ENCODE measurements at regions not wholly inside any gene's neighbourhood (a gene's known extent, or its start where the extent isn't known, plus 50 kb on each side); places are given as distances from the start of the nearest gene placed in this dataset.

DNA sequence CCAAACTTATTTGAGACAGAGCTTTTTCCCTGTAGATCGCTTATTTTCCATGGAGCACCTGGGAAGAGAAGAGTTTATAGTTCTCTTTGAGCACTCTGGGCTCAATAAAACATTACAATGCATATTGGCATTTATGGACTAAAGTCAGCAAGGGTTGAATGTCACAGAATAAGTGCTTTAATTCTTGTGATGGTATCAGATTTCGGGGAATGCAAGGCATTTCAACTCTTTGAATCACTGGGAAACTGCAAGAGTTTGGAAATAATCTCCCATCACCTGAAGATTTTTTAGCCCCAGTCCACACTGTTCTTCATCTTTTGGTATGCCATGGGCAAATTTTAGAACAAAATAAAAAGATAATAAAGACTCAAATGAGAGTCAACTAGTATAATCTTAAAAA lies 111.5 kb upstream of the WDFY3 start:
- Histone ChIP-seq H2AK5ac (ENCODE audit: low read length) (no peak overlapping the region), H2BK5ac (ENCODE audit: low read depth, low read length, poor library complexity) (no peak overlapping the region), H3K27ac (ENCODE audit: low read depth, low read length) (no peak overlapping the region), H3K79me2 (ENCODE audit: control insufficient read depth, insufficient read depth, low read length, poor library complexity) (no peaks in the 10 kb centered on the region), H3K79me1 (ENCODE audit: low read length) (no peaks in the 10 kb centered on the region), H4K91ac (ENCODE audit: low read depth, low read length) (no peak overlapping the region), H3K23ac (ENCODE audit: low read length) (no peak overlapping the region), H3K36me3 (ENCODE audit: control insufficient read depth in 1 of 2, insufficient read depth in 2 of 2, low read length in 2 of 2) (no peaks in the 10 kb centered on the region), H3K27me3 (ENCODE audit: insufficient read depth, low read length) (no peaks in the 10 kb centered on the region), H2BK12ac (ENCODE audit: low read length) (no peak overlapping the region), H3K18ac (ENCODE audit: low read length) (no peak overlapping the region), H3K4me3 (ENCODE audit: low read depth, low read length) (no peak overlapping the region), H3K9me3 (ENCODE audit: insufficient read depth, low read depth, low read length) (no peaks in the 10 kb centered on the region), H3K4me1 (ENCODE audit: control insufficient read depth in 1 of 2, insufficient read depth in 2 of 2, low read length in 2 of 2) (peaks cover 0 to 2% of the 10 kb centered on the region in 2 experiments), H3K14ac (ENCODE audit: low read length) (no peak overlapping the region), H4K8ac (ENCODE audit: low read depth, low read length) (no peak overlapping the region), H2AFZ (ENCODE audit: insufficient read depth, low read length, poor library complexity) (no peak overlapping the region), H2BK120ac (ENCODE audit: insufficient read depth, low read length, poor library complexity) (no peak overlapping the region), H3K9ac (ENCODE audit: low read length) (no peak overlapping the region), H3K4me2 (ENCODE audit: low read length) (no peak overlapping the region), H3K4ac (ENCODE audit: low read depth, low read length) (no peak overlapping the region), H4K12ac (ENCODE audit: low read depth, low read length) (no peak overlapping the region)
- WGBS (ENCODE audit: extremely low coverage, insufficient coverage, insufficient read length) = no CpG with 5 or more reads among the region's 2 CpGs
- peak in 1 of 2 donors; percentile 69 for DNase-seq

DNA sequence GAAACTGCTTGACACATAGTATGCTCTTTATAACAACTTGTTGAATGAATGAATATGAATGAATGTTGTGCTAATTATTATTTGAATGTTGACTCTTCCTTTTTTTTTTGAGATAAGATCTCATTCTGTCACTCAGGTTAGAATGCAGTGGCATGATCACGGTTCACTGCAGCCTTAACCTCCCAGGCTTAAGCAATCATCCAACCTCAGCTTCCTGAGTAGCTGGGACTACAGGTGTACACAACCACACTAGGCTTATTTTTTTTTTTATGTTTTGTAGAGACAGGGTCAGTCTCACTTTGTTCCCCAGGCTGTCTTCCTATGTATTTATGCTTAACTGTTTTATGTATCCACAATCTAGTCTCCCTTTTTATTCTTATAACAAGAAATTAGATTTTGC lies 114.7 kb upstream of the WDFY3 start:
- H3K4me2 ChIP-seq (ENCODE audit: low read length) = no peak overlapping the region
- H3K79me1 ChIP-seq (ENCODE audit: low read length) = no peaks in the 10 kb centered on the region
- H4K91ac ChIP-seq (ENCODE audit: low read depth, low read length) = no peak overlapping the region
- no peak overlapping the region for H3K4ac ChIP-seq (ENCODE audit: low read depth, low read length)
- H4K8ac ChIP-seq (ENCODE audit: low read depth, low read length) = no peak overlapping the region
- no peaks in the 10 kb centered on the region for H3K36me3 ChIP-seq (ENCODE audit: control insufficient read depth in 1 of 2, insufficient read depth in 2 of 2, low read length in 2 of 2)
- H3K9me3 ChIP-seq (ENCODE audit: insufficient read depth, low read depth, low read length) = no peaks in the 10 kb centered on the region
- H3K27me3 ChIP-seq (ENCODE audit: insufficient read depth, low read length) = no peaks in the 10 kb centered on the region
- H2BK120ac ChIP-seq (ENCODE audit: insufficient read depth, low read length, poor library complexity) = no peak overlapping the region
- H3K27ac ChIP-seq (ENCODE audit: low read depth, low read length) = no peak overlapping the region
- no peak for DNase-seq
- no peak overlapping the region for H2AK5ac ChIP-seq (ENCODE audit: low read length)
- no peak overlapping the region for H3K9ac ChIP-seq (ENCODE audit: low read length)
- no peak overlapping the region for H4K12ac ChIP-seq (ENCODE audit: low read depth, low read length)
- H3K14ac ChIP-seq (ENCODE audit: low read length) = no peak overlapping the region
- no peak overlapping the region for H3K23ac ChIP-seq (ENCODE audit: low read length)
- no peak overlapping the region for H2AFZ ChIP-seq (ENCODE audit: insufficient read depth, low read length, poor library complexity)
- WGBS (ENCODE audit: extremely low coverage, insufficient coverage, insufficient read length) = no CpG with 5 or more reads among the region's 1 CpG
- H3K79me2 ChIP-seq (ENCODE audit: control insufficient read depth, insufficient read depth, low read length, poor library complexity) = no peaks in the 10 kb centered on the region
- peaks cover 0 to 2% of the 10 kb centered on the region in 2 experiments for H3K4me1 ChIP-seq (ENCODE audit: control insufficient read depth in 1 of 2, insufficient read depth in 2 of 2, low read length in 2 of 2)
- no peak overlapping the region for H3K18ac ChIP-seq (ENCODE audit: low read length)
- no peak overlapping the region for H2BK5ac ChIP-seq (ENCODE audit: low read depth, low read length, poor library complexity)
- no peak overlapping the region for H3K4me3 ChIP-seq (ENCODE audit: low read depth, low read length)
- H2BK12ac ChIP-seq (ENCODE audit: low read length) = no peak overlapping the region

DNA sequence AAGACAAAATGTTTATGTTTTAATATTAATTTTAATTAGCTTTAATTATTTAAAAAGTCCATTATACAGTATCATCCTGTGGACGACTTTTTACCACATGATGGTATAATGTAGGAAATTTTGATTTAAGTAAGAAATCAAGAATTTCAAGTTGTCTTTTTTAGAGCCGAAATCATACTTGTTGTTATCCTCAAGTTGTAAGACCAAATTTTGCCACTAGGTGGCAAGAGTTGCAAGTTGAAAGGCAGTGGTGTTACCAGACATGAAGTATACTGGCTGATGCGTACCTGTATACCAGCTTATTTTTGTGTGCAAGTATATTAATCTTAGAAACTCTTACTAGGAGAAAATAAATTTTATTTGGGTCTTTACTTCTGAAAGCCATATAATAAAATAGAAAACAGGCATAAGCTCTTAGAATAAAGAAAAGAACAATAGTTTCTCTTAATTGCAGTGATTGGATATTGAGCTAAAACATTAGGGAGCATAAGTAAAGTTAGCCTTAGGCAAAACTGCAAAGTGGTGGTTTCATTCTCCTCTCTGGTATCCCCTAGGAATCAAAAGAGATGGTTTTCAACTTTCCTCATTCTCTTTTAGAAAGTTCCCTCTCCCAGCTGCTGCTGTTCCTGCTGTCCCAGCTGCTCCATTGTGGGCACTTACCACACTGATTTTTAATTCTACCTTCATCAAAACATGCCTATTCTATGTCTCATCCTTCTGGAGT lies 118.0 kb upstream of the WDFY3 start:
- peak; percentile 33 to 92 for DNase-seq
- WGBS (ENCODE audit: extremely low coverage, insufficient coverage, insufficient read length) = no CpG with 5 or more reads among the region's 3 CpGs
- Histone ChIP-seq H3K14ac (ENCODE audit: low read length) (no peak overlapping the region), H3K23ac (ENCODE audit: low read length) (no peak overlapping the region), H2BK12ac (ENCODE audit: low read length) (no peak overlapping the region), H3K4me2 (ENCODE audit: low read length) (no peak overlapping the region), H4K91ac (ENCODE audit: low read depth, low read length) (no peak overlapping the region), H3K4me1 (ENCODE audit: control insufficient read depth in 1 of 2, insufficient read depth in 2 of 2, low read length in 2 of 2) (no peaks in the 10 kb centered on the region), H3K9ac (ENCODE audit: low read length) (no peak overlapping the region), H3K27ac (ENCODE audit: low read depth, low read length) (no peak overlapping the region), H2AFZ (ENCODE audit: insufficient read depth, low read length, poor library complexity) (no peak overlapping the region), H3K9me3 (ENCODE audit: insufficient read depth, low read depth, low read length) (peaks cover 4% of the 10 kb centered on the region), H2AK5ac (ENCODE audit: low read length) (no peak overlapping the region), H4K8ac (ENCODE audit: low read depth, low read length) (no peak overlapping the region), H2BK120ac (ENCODE audit: insufficient read depth, low read length, poor library complexity) (no peak overlapping the region), H3K79me2 (ENCODE audit: control insufficient read depth, insufficient read depth, low read length, poor library complexity) (no peaks in the 10 kb centered on the region), H3K27me3 (ENCODE audit: insufficient read depth, low read length) (no peaks in the 10 kb centered on the region), H3K4me3 (ENCODE audit: low read depth, low read length) (no peak overlapping the region), H3K4ac (ENCODE audit: low read depth, low read length) (no peak overlapping the region), H3K36me3 (ENCODE audit: control insufficient read depth in 1 of 2, insufficient read depth in 2 of 2, low read length in 2 of 2) (no peaks in the 10 kb centered on the region), H3K79me1 (ENCODE audit: low read length) (no peaks in the 10 kb centered on the region), H3K18ac (ENCODE audit: low read length) (no peak overlapping the region), H4K12ac (ENCODE audit: low read depth, low read length) (no peak overlapping the region), H2BK5ac (ENCODE audit: low read depth, low read length, poor library complexity) (no peak overlapping the region)

DNA sequence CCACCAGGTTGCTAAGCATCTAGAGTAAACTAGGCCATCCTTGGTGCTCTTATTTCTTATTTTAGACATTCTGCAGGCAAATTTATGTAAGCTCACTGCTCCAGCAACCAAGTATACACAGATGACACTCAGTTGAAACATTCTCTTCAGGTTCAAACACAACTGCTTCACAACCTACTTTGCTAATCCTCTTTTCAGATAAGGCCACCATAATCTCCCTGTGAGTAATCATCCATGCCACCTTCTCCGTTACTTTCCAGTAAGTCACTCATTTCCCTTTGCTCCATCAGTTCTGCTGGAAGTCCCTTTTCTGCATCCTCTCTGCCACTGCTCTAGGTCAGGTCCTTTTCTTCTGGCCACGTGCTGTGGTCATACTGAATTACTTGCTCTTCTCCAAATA lies 120.2 kb upstream of the WDFY3 start:
- DNase-seq = no peak
- no peak overlapping the region for H3K4ac ChIP-seq (ENCODE audit: low read depth, low read length)

More for the DNA sequence above, 120.2 kb upstream of the WDFY3 start:
- Histone ChIP-seq H2BK12ac (ENCODE audit: low read length) (no peak overlapping the region), H2AK5ac (ENCODE audit: low read length) (no peak overlapping the region), H3K23ac (ENCODE audit: low read length) (no peak overlapping the region), H3K4me3 (ENCODE audit: low read depth, low read length) (no peak overlapping the region), H3K9ac (ENCODE audit: low read length) (no peak overlapping the region), H4K12ac (ENCODE audit: low read depth, low read length) (no peak overlapping the region), H3K4me1 (ENCODE audit: control insufficient read depth in 1 of 2, insufficient read depth in 2 of 2, low read length in 2 of 2) (no peaks in the 10 kb centered on the region), H3K14ac (ENCODE audit: low read length) (no peak overlapping the region), H4K91ac (ENCODE audit: low read depth, low read length) (no peak overlapping the region), H3K36me3 (ENCODE audit: control insufficient read depth in 1 of 2, insufficient read depth in 2 of 2, low read length in 2 of 2) (no peaks in the 10 kb centered on the region), H3K18ac (ENCODE audit: low read length) (no peak overlapping the region), H3K27ac (ENCODE audit: low read depth, low read length) (no peak overlapping the region), H3K4me2 (ENCODE audit: low read length) (no peak overlapping the region), H3K79me2 (ENCODE audit: control insufficient read depth, insufficient read depth, low read length, poor library complexity) (no peaks in the 10 kb centered on the region), H3K79me1 (ENCODE audit: low read length) (no peaks in the 10 kb centered on the region), H2BK5ac (ENCODE audit: low read depth, low read length, poor library complexity) (no peak overlapping the region), H4K8ac (ENCODE audit: low read depth, low read length) (no peak overlapping the region), H2BK120ac (ENCODE audit: insufficient read depth, low read length, poor library complexity) (no peak overlapping the region), H2AFZ (ENCODE audit: insufficient read depth, low read length, poor library complexity) (no peak overlapping the region), H3K27me3 (ENCODE audit: insufficient read depth, low read length) (no peaks in the 10 kb centered on the region), H3K9me3 (ENCODE audit: insufficient read depth, low read depth, low read length) (peaks cover 4% of the 10 kb centered on the region)
- no CpG with 5 or more reads among the region's 2 CpGs for WGBS (ENCODE audit: extremely low coverage, insufficient coverage, insufficient read length)

Data from trophoblast cell (in vitro differentiated cells and primary cell).